Retina (tissue), 1 donor: ENCODE measurements at regions not wholly inside any gene's neighbourhood (a gene's known extent, or its start where the extent isn't known, plus 50 kb on each side); places are given as distances from the start of the nearest gene placed in this dataset.

ENCODE experiments used
- DNase-seq: peaks from one replicate; pipeline ENCODE4 v3.0.0-alpha.2; 2016

DNA sequence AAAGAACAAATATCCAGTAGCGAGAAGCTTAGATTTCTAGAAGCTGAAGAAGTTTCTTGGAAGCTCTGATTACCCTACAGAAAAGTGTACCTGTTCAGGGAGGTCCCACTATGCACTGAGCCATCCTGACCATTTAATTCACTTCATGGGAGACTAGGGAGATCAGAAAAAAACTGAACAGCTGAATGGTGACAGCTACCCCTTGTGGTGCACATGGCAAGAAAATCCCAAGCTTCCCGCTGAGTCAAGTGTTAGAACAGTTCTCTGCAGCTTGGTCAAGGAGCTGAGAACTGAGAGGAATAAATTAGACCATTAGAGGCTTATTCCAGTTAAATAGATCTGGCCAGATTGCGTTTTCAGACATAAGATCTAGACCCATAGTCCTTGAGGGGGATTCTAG is 197.2 kb upstream of the VEPH1 start:
- no peak for DNase-seq

DNA sequence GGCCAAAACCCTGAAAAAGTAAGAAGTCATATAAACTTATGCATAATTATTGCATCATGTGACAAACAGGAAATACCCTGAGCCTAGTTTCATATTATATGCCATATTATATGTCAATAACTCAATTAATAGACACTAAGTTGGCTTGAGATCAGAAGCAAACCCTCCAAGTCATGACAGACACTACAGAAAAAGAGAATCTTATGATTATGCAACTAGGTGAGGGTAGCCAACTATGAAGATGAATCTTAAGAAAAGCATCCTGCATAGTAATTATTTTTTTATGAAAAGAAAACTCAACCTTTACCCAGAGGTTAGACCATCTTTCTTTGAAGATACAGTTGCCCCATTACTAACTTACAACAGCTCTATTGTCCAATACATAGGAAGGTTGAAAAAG is 192.4 kb upstream of the VEPH1 start:
- no peak for DNase-seq

DNA sequence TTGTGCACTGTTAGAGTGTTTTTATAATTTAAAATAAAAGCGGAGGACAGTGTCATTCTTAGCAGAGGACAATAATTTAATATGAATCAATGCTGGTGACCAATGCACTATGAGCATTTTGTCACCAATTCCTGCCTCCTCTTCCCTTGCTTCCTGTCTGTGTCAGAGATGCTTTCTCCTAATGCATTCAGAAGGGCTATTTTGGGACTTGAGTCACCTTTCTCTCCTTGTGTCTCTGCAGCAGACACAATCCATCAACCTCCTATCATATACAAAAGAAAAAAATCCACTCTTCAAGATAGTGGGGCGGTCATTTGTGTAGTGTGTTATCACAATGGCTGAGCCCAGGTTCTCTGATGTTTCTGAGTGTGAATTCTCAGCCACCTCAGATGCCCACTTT is 191.9 kb upstream of the VEPH1 start:
- DNase-seq = no peak

DNA sequence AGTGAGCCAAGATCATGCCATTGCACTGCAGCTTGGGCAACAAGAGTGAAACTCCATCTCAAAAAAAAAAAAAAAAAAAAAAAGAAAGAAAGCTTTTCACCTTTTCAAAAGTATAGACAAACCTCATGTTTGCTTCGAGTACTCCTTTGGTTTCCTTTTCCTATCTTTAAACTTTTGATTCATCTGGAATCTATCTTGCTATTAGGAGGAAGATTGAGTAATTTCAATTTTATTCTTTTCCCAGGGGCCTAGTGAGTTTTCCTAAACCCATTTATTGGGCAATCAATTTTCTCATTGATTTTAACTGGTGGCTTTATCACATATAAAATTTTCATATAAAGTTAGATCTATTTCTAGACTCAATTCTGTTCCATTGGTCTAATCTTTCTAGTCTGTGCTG is 190.5 kb upstream of the VEPH1 start:
- no peak for DNase-seq

DNA sequence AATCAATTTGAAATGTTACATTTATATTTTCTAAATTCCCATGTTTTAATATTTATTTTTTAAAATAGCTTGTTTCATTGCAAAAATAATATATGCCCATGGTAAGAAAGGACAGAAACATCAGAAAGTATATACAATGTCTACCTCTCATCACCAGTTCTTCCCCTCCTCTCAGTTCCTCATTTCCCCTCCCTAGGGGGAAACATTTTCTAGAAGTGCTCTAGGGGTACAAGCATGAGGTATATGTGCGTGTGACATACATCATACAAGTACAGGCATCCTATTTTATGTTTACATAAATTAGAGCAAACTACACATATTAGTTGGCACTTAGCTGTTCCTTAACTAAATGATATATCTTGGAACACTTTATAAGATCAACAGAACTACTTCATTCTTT is 189.3 kb upstream of the VEPH1 start:
- no peak for DNase-seq

DNA sequence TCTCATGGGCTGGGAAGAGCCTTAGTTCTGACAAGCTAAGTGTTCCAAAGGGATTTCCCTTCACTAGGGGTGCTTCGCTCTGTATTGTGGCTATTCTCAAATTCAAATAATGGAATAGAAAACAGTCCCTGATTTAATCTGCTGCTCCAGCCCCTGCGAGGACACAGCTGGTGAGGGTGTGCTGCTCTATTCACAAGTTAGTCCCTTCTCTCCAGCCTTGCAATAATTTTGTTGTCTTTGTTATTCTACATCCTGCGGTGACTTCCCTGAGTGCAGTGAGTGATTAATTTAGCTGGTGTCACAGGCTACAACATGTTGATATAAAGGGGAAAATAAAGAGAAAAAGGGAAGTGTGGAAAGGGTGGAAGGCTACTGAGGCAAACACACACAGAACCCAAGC is 180.5 kb upstream of the VEPH1 start:
- DNase-seq = no peak

DNA sequence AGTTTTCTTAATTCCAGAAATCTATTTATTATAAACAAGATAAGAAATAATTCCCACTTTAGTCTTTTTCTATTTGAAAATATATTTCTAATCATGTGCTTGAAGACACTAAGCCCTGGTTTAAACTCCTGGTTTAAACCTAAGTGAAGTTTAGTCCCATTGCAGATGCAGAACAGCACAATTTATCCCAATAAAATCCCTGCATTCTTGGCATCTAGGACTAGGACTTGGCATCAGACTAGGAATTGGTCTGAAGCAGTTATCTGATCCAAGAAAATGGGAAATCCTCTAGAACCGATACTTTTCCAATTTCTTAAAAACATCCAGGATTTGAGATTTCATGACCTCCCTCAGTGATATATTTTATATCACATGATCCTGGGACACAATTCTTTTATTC is 168.8 kb upstream of the VEPH1 start:
- DNase-seq = no peak

DNA sequence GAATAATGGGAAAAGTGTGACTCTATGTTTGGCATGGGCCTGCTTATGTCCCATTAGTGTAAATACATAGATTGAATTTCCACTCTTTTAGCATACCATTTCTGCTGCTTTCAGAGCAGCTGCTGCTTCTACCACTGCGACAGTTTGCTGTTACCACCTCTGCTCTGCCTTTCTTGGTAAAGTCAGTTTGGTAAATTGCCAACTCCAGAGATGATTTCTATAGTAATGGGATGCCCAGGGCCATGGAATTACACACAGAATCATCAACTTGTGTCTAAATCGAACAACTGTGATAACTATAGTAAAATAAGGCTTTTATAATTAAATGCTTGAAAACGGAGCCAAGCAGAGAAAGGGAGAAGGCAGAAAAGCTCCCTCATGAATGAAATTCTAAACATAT is 168.4 kb upstream of the VEPH1 start:
- DNase-seq = no peak

DNA sequence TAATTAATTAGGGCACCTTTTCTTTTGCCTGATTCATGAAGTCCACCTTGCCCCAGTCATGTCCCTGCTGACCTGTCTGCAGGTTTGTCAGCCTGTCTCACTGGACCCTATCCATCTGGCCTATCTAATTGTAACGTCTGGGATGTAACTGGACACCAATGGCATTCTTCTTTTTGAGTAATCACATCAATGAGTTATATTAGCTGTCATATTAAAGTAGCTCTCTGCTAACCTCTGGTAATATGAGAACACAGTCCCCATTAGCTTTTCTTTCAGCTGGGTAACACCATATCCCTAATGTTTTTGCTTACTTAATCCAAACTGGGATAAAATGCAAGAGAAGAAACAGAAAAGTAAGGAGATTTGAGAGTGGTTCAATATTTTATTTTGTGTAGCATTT is 166.2 kb upstream of the VEPH1 start:
- no peak for DNase-seq

DNA sequence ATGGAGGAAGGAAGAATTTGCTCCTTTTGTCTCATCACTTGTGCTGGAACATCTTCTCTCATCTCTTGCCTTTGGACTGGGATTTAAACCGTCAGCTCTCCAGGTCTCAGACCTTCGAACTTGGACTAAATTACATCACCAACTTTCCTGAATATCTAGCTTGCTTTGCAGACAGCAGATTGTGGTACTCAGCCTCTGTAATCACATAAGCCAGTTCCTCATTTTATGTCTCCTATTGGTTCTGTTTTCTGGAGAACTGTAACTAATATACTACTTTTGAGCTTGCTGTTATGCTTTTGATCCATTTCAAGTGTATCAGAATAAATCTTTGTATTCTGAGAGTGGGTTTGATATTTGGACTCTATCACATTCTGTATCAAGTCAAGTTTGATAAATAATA is 164.3 kb upstream of the VEPH1 start:
- no peak for DNase-seq

DNA sequence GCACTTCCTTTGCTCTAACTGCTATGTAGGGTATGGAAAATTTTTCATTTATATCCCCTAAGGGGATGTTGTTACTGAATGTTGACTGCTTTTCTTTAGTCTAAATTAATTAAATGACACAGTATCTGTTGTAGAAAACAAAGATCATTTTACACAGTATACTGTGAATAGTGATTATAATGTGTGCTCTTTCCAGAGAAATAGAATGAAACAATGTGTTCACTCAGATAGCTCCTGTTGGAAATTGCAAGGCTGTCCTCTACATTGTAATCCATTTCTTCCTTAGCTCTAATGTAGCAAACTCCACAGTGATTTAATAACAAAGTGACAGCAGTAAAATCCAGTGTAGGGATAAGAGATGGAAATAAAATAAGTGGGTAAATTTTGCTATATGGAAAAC is 159.0 kb upstream of the VEPH1 start:
- DNase-seq = no peak

DNA sequence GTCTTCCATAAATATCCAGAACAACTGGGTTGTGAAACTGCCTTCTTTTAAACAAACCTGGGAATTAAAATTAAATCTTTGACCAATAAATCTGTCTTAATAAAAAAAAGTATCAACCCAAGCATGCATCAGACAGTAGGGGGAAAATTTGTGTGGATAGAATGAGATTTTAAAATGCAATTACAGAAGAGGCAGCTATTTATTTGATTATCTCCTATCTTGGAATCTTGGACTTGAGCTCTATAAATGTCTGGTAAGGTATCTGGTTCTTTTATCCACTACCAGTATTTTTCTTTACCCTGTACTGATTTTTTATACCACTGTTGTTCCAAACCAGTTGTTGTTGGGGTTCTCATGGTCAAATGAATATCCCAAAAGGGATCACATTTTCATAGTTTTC is 157.6 kb upstream of the VEPH1 start:
- DNase-seq = no peak

DNA sequence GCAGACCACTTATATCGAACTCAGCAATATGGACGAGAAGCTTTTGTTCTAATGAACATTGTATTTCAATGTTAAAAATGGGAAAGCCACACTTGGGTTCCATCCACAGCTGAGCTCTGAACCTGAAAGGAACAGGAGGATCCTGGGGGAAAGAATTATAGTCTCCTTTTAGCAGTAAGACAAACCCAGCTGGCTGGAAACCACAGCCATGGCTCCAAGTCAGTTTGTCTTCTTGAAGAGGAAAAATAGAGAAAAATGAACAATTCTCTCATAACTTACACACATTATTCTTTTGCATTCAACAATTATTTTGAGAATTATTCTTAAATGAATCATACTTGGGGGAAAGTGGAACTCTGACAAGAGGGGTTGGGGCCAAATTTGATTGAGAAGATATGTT is 149.2 kb upstream of the VEPH1 start:
- DNase-seq = no peak

DNA sequence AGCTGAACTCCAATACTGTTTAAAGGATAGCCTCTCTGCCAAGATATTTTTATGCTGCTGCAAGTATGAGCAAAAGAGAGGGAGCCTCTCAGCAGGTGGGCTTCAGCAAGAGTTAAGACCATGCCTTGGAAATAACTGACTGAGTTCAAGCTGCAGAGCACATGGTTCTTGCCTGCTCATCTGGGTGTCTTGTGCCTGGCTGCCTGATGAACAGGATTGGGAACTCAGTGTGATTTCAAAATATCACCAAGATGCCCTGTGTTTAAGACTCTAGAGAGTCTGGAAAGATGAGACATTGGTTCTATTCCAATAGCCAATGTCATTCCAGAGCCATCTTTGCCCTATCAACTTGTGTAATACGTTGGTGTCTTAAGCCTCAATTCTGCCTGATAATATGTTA is 147.5 kb upstream of the VEPH1 start:
- DNase-seq = no peak

DNA sequence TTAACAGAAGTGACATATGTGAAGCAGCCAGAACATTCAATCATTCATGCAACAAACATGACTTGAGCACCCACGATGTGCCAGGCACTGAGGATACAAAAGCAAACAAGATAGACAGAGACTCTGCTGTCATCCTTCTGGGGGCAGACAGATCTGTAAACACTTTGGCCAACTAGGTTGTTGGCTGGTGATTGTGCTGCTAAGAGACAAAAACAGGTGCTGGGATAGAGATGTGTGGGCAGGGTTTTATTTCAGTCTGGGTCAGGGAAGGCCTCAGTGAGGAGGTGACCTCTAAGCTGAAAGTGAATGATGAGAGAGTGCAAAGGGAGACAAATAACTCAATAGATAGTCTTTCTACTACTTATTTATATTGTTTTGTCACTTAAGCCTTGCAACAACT is 147.0 kb upstream of the VEPH1 start:
- DNase-seq = no peak

DNA sequence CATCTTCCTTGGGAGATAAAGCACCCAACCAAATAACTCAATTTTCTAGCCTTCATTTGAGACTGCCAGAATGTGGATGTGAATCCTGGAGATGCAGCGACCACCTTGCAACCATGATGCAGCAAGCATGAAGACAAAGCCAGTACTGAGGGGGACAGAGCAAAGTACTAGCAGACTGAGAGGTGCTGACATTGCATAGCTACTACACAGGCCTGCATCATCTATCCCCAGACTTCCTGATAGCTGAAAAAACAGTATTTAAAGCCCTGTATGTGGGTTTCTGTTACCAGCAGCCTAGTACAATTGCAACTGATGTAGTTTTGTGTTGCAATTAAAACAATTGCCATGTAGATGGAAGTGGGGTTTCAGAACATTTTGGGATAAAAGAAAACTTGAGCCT is 146.3 kb upstream of the VEPH1 start:
- no peak for DNase-seq

DNA sequence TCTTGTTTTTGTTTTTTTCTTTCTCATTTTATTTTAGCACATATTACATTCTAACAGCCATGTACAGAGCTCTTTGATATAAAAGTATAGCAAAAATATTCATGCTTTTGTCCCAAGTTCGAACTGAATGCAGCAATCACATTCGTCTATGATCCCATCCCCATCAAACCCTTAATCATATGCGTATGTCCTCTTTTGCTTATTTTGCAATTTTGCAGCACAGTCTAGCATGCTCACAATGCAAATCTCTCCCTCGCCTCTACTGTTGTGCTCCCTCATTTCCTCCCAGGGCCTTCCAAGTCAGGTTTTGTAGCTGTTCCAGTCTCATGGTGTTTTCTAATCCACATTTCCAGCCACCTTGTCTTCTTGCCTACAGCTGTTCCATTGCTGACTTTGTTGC is 144.6 kb upstream of the VEPH1 start:
- no peak for DNase-seq

DNA sequence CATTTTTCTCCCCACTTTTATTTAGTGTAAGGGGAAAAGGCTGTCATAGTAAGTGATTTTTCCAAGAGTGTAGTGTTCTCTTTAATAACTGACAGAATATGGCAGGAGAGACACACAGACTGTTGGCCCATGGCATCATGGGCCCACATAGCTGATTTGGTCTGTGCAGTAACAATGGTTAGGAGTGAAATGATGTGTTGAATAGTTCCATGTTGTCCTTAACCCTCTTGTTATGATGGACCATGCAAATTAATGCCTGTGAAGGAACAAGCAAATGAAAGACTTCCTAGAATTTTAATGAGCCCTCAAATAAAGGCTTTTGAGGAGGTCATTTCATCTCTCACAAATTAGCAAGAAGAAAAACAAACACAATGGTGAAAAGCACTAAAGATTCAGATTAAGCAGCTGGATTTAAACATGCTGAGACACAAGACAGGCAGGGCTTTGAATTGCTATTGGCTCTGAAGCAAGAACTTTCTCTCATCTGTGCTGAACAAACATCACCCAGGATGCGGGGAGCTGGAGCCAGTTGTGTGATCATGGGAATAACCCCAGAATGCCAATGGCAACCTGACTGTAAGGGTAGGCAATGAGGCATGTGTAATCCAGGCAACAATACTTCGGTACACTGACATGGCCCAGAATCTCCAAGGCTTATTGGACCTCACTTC is 136.7 kb upstream of the VEPH1 start:
- DNase-seq = no peak

DNA sequence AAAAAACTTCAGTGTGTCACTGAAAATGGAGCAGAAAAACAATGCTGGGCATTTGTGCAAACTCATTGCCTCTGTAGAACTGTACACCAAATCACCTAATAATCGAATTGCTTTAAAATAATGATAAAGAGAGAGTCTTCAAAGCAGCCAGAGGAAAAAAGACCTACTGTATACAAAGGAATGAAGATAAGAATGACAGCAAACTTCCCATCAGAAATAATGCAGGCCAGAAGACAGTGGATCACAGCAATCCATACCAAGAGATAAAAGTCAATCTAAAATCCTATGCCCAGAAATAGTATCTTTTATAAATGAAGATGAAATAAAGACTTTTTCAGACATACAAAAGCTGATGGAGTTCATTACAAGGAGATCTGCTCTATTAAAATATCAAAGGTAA is 134.7 kb upstream of the VEPH1 start:
- DNase-seq = no peak

DNA sequence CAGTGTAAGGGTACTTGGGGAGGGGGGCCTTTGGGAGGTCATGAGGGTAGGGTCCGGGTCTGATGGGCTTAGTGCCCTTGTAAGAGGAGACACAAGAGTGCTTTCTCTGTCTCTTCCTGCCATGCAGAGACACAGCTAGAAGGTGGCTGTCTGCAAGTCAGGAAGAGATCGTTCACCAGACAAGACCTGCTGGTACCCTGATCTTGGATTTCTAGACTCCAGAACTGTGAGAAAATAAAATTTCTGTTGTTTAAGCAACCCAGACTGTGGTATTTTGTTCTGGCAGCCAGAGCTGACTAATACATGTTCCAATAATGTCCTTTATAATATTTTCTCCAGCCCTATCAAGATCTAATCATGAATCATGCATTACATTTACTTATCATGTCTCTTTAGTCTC is 130.0 kb upstream of the VEPH1 start:
- no peak for DNase-seq

DNA sequence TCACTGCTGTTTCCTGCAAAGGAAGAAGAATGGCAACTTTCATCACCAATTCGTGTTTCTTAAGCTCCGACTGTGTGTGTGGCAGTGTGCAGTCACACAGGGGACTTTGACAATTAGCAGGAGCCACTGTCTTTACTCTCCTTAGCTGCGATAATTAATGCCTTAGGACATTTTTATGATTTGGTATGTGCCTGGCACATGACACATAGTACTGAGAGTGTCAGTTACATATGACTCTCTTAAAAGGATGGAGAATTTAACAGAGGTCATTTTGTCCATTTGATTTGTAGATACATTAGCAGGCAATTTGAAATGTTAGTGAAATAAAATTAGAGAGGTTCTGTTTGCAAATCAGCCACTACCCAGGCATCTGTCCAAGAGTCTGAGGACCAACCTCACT is 128.9 kb upstream of the VEPH1 start:
- DNase-seq = no peak

DNA sequence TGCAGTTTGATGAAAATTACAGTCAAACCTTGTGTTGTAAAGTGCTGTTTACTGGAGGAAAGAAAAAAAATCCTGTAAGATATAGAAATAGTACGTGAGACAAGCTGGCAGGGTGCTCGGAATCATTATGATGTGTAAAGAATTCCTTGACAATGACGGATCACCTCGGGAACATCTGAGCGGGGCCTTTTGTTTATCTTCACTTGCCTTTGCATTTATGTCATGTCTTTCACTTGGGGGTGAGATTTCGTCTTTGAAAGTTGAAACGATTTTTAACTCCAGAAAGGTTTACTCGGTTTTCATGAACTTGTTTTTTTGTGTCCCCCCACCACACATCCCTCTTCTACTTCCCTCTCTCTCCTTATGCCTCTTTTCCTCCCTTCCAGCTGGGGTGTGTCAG is 128.3 kb upstream of the VEPH1 start:
- no peak for DNase-seq

DNA sequence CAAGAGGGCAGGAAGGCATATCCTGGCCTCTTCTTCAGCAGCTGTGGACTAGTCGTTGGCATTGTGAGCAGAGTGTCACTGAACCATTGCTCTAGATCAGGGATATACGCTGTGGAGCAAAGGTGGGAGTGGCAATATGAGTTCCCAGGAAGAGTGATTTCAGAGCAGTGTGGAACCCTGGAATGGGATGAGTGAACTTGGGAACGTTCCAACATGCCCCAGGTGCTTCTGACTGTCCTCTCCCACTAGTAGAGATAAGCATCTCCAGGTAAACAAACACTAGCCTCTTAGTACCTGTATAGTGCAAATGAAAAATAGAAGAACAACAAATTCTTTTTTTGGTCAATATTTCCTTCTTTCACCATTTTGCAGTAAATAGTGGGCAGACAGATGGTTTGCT is 123.6 kb upstream of the VEPH1 start:
- no peak for DNase-seq

DNA sequence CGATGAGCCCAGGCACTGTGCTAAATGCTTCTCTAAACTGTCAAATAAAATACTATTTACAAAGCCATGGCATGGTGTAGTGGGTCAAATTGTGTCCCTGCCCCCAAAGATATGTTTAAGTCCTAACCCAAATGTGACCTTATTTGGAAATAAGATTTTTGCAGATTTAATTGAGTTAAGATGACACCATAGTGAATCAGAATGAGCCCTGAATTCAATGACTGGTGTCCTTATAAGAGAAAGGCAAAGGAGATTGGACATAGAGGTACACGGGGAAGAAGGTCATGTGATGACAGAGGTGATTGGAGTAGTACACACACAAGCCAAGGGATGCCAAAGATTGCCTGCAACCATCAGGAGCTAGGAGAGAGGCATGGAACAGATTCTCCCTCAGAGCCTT is 121.6 kb upstream of the VEPH1 start:
- DNase-seq = no peak

DNA sequence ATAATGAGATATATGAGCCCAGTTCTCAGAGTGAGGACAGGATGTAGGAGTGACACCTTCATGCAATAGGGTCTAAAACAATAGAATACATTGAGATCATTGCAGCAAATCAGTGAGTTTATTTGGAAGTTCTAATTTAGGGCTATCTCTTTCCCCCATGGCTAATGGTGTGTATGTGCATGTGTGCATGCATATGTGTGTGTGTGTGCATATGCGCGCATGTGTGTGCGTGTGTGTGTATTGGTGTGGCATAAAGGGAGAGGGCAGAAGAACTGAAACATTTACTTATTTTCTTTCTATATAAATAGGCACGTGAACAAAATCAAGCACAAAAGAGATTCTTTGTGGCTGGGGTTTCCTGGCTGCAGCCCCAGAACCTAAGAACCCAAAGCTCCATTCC is 115.7 kb upstream of the VEPH1 start:
- DNase-seq = no peak
